ENCODE measurements at regions not wholly inside any gene's neighbourhood (a gene's known extent, or its start where the extent isn't known, plus 50 kb on each side); places are given as distances from the start of the nearest gene placed in this dataset.

DNA sequence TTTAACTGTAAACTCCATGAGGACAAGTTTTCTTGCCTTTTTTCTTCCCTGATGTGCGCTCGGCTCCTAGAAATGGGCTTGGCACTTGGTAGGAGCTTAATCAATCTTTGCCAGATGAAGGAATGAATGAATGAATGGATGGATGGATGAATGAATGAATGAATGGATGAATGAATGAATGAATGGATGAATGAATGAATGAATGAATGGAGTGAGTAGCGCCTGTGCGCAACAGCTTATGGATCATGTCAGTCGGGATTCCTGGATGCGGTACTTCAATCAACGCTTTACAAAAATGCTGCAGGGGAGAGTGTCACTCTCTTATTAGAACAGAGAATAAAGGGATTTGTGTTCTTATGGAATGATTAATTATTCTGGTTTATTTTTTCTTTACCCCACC is 267.3 kb downstream of the TFAP2C start:
- Mint-ChIP-seq H3K9me3 (peaks cover 0 to 8% (median 2%) of the 10 kb centered on the region in 5 donors), H3K4me3 (no peak overlapping the region), H3K36me3 (peaks cover 0 to 1% (median 0%) of the 10 kb centered on the region in 3 donors), H3K4me1 (peaks cover 0 to 4% (median 0%) of the 10 kb centered on the region in 3 donors), H3K27ac (no peak overlapping the region), H3K27me3 (peaks cover 0 to 4% of the 10 kb centered on the region in 2 donors)
- Histone ChIP-seq H3K36me3 (ENCODE audit: insufficient read depth, low read length) (no peaks in the 10 kb centered on the region), H3K27ac (ENCODE audit: low read depth, low read length) (no peak overlapping the region), H3K4me3 (ENCODE audit: low read length) (no peak overlapping the region), H3K4me1 (ENCODE audit: insufficient read depth, low read length) (no peaks in the 10 kb centered on the region), H3K9me3 (ENCODE audit: low read length) (no peaks in the 10 kb centered on the region), H3K27me3 (ENCODE audit: insufficient read depth, low read length, poor library complexity, severe bottlenecking) (no peaks in the 10 kb centered on the region)
- CTCF ChIA-PET = no interaction called here
- POLR2A ChIA-PET = no interaction called here
- no peak for DNase-seq

DNA sequence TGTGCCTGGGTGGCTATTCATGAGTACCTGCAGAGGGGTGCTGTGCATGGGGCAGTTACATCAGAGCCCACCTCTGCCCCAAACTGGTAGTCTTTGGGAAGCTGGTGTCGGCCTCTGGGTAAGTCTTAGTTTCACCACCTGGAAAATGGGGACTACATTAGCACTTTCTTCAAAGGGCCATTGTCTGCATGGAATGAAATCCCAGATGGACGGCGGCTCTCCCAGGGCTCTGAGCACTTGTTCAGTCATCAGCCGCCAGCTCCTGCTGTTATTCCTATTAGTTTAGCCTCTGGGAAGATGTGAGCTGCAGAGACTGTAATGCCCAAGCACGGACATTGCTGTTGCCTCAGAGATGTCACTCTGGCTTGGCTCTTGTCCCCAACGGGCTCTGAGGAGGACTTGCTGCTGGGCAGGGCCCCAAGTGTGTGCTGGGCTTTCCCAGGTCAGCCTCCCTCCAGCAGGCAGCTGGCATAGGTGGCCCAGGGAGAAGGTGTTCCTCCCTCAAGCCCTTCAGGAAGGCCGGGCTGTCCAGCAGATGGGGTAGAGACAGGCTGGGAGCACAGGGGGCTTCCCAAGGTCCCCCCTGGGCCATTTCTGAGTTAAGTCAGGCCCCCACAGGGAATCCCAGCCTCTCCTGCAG is 268.3 kb downstream of the TFAP2C start:
- H3K4me3 ChIP-seq (ENCODE audit: low read length) = no peak overlapping the region
- H3K9me3 ChIP-seq (ENCODE audit: low read length) = no peaks in the 10 kb centered on the region
- Mint-ChIP-seq H3K36me3 (peaks cover 0 to 1% (median 0%) of the 10 kb centered on the region in 3 donors), H3K4me3 (no peak overlapping the region), H3K27me3 (peaks cover 0 to 4% of the 10 kb centered on the region in 2 donors), H3K9me3 (peaks cover 0 to 10% (median 2%) of the 10 kb centered on the region in 5 donors), H3K4me1 (peaks cover 0 to 4% (median 0%) of the 10 kb centered on the region in 3 donors), H3K27ac (no peak overlapping the region)
- H3K36me3 ChIP-seq (ENCODE audit: insufficient read depth, low read length) = no peaks in the 10 kb centered on the region
- no peak for DNase-seq
- no peaks in the 10 kb centered on the region for H3K27me3 ChIP-seq (ENCODE audit: insufficient read depth, low read length, poor library complexity, severe bottlenecking)
- POLR2A ChIA-PET = no interaction called here
- no peaks in the 10 kb centered on the region for H3K4me1 ChIP-seq (ENCODE audit: insufficient read depth, low read length)
- H3K27ac ChIP-seq (ENCODE audit: low read depth, low read length) = no peak overlapping the region
- CTCF ChIA-PET = no interaction called here

DNA sequence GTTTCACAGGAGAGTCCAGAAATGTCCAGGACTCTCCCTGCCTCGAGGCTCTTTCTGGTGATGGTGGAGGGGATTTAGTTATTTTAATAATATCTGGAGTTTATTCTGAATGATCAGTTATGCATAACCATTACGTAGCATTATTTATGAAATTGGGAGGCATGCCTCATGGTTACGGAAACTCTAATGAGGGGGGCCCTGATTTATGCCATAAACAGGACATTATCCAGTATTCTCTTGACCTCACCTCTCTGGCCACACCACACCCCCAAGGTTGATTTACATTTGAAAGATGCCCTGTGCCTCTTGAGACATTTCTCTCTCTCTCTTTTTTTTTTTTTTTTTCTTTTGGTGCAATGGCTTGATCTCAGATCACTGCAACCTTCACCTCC is 268.8 kb downstream of the TFAP2C start:
- peaks cover 0 to 8% (median 0%) of the 10 kb centered on the region in 5 donors for H3K9me3 Mint-ChIP-seq
- H3K27me3 ChIP-seq (ENCODE audit: insufficient read depth, low read length, poor library complexity, severe bottlenecking) = no peaks in the 10 kb centered on the region
- H3K36me3 Mint-ChIP-seq = peaks cover 0 to 1% (median 0%) of the 10 kb centered on the region in 3 donors
- H3K27ac ChIP-seq (ENCODE audit: low read depth, low read length) = no peak overlapping the region
- no peak for DNase-seq
- H3K27me3 Mint-ChIP-seq = peaks cover 0 to 4% of the 10 kb centered on the region in 2 donors
- H3K27ac Mint-ChIP-seq = no peak overlapping the region
- no peaks in the 10 kb centered on the region for H3K36me3 ChIP-seq (ENCODE audit: insufficient read depth, low read length)
- no peaks in the 10 kb centered on the region for H3K9me3 ChIP-seq (ENCODE audit: low read length)
- ChIA-PET CTCF (no interaction called here), POLR2A (no interaction called here)
- H3K4me1 Mint-ChIP-seq = peaks cover 0 to 3% (median 0%) of the 10 kb centered on the region in 3 donors
- H3K4me1 ChIP-seq (ENCODE audit: insufficient read depth, low read length) = no peaks in the 10 kb centered on the region
- no peak overlapping the region for H3K4me3 Mint-ChIP-seq
- H3K4me3 ChIP-seq (ENCODE audit: low read length) = no peak overlapping the region

GRCh38 chr20:56899506-56899905 is 270.4 kb downstream of the TFAP2C start:
- no peak overlapping the region for H3K4me3 ChIP-seq (ENCODE audit: low read length)
- peaks cover 0 to 4% of the 10 kb centered on the region in 2 donors for H3K27me3 Mint-ChIP-seq
- DNase-seq = no peak
- peaks cover 0 to 1% (median 0%) of the 10 kb centered on the region in 3 donors for H3K36me3 Mint-ChIP-seq
- no peaks in the 10 kb centered on the region for H3K36me3 ChIP-seq (ENCODE audit: insufficient read depth, low read length)
- H3K9me3 ChIP-seq (ENCODE audit: low read length) = no peaks in the 10 kb centered on the region
- no peak overlapping the region for H3K27ac Mint-ChIP-seq
- POLR2A ChIA-PET = no interaction called here
- no peaks in the 10 kb centered on the region for H3K27me3 ChIP-seq (ENCODE audit: insufficient read depth, low read length, poor library complexity, severe bottlenecking)
- no peaks in the 10 kb centered on the region for H3K4me1 ChIP-seq (ENCODE audit: insufficient read depth, low read length)
- no peaks in the 10 kb centered on the region for H3K4me1 Mint-ChIP-seq
- H3K4me3 Mint-ChIP-seq = no peak overlapping the region
- no peak overlapping the region for H3K27ac ChIP-seq (ENCODE audit: low read depth, low read length)
- CTCF ChIA-PET = no interaction called here
- H3K9me3 Mint-ChIP-seq = peaks cover 0 to 8% (median 0%) of the 10 kb centered on the region in 5 donors

- no peaks in the 10 kb centered on the region for H3K4me1 ChIP-seq (ENCODE audit: insufficient read depth, low read length)
- POLR2A ChIA-PET = no interaction called here
- peaks cover 0 to 4% of the 10 kb centered on the region in 2 donors for H3K27me3 Mint-ChIP-seq
Observed at GRCh38 chr20:56900252-56900651, 271.1 kb downstream of the TFAP2C start.

DNA sequence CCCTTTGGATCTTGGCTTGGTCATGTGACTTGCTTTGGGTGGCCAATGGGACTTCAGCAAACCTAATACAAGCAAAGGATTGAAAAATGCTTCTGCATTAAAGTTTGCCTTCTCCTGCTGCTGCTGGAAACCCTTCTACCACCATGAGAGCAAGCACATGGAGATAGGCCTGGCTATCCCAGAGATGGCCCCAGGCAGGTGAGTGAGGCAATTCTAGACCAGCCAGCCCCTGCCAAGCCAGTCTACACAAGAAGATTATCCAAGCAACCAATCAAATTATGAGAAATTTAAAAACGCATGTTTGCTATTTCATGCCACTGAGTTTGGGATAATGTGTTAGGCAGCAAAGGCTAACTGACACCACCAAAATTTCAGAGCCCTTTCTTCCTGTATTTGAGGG is 274.3 kb downstream of the TFAP2C start:
- Mint-ChIP-seq H3K9me3 (peaks cover 0 to 8% (median 0%) of the 10 kb centered on the region in 5 donors), H3K27me3 (peaks cover 0 to 3% of the 10 kb centered on the region in 2 donors), H3K36me3 (peaks cover 0 to 1% (median 0%) of the 10 kb centered on the region in 3 donors), H3K27ac (no peak overlapping the region), H3K4me1 (no peaks in the 10 kb centered on the region), H3K4me3 (no peak overlapping the region)
- H3K4me1 ChIP-seq (ENCODE audit: insufficient read depth, low read length) = no peaks in the 10 kb centered on the region
- no peaks in the 10 kb centered on the region for H3K27me3 ChIP-seq (ENCODE audit: insufficient read depth, low read length, poor library complexity, severe bottlenecking)
- ChIA-PET POLR2A (no interaction called here), CTCF (no interaction called here)
- no peak overlapping the region for H3K4me3 ChIP-seq (ENCODE audit: low read length)
- no peaks in the 10 kb centered on the region for H3K36me3 ChIP-seq (ENCODE audit: insufficient read depth, low read length)
- no peaks in the 10 kb centered on the region for H3K9me3 ChIP-seq (ENCODE audit: low read length)
- no peak for DNase-seq
- H3K27ac ChIP-seq (ENCODE audit: low read depth, low read length) = no peak overlapping the region

More at GRCh38 chr20:56900252-56900651, 271.1 kb downstream of the TFAP2C start:
- H3K27ac ChIP-seq (ENCODE audit: low read depth, low read length) = no peak overlapping the region
- Mint-ChIP-seq H3K9me3 (peaks cover 0 to 8% (median 0%) of the 10 kb centered on the region in 5 donors), H3K27ac (no peak overlapping the region), H3K4me3 (no peak overlapping the region), H3K4me1 (no peaks in the 10 kb centered on the region), H3K36me3 (peaks cover 0 to 1% (median 0%) of the 10 kb centered on the region in 3 donors)
- no peaks in the 10 kb centered on the region for H3K27me3 ChIP-seq (ENCODE audit: insufficient read depth, low read length, poor library complexity, severe bottlenecking)
- no peaks in the 10 kb centered on the region for H3K36me3 ChIP-seq (ENCODE audit: insufficient read depth, low read length)
- CTCF ChIA-PET = no interaction called here
- no peaks in the 10 kb centered on the region for H3K9me3 ChIP-seq (ENCODE audit: low read length)
- no peak overlapping the region for H3K4me3 ChIP-seq (ENCODE audit: low read length)
- no peak for DNase-seq

GRCh38 chr20:56903858-56904257 is 274.8 kb downstream of the TFAP2C start:
- Mint-ChIP-seq H3K36me3 (peaks cover 0 to 1% (median 0%) of the 10 kb centered on the region in 3 donors), H3K27ac (no peak overlapping the region), H3K27me3 (peaks cover 0 to 3% of the 10 kb centered on the region in 2 donors), H3K4me3 (no peak overlapping the region), H3K9me3 (peaks cover 0 to 10% (median 2%) of the 10 kb centered on the region in 5 donors), H3K4me1 (no peaks in the 10 kb centered on the region)
- Histone ChIP-seq H3K27me3 (ENCODE audit: insufficient read depth, low read length, poor library complexity, severe bottlenecking) (no peaks in the 10 kb centered on the region), H3K36me3 (ENCODE audit: insufficient read depth, low read length) (no peaks in the 10 kb centered on the region), H3K9me3 (ENCODE audit: low read length) (no peaks in the 10 kb centered on the region), H3K27ac (ENCODE audit: low read depth, low read length) (no peak overlapping the region), H3K4me1 (ENCODE audit: insufficient read depth, low read length) (no peaks in the 10 kb centered on the region), H3K4me3 (ENCODE audit: low read length) (no peak overlapping the region)
- no peak for DNase-seq
- POLR2A ChIA-PET = no interaction called here
- CTCF ChIA-PET = no interaction called here

DNA sequence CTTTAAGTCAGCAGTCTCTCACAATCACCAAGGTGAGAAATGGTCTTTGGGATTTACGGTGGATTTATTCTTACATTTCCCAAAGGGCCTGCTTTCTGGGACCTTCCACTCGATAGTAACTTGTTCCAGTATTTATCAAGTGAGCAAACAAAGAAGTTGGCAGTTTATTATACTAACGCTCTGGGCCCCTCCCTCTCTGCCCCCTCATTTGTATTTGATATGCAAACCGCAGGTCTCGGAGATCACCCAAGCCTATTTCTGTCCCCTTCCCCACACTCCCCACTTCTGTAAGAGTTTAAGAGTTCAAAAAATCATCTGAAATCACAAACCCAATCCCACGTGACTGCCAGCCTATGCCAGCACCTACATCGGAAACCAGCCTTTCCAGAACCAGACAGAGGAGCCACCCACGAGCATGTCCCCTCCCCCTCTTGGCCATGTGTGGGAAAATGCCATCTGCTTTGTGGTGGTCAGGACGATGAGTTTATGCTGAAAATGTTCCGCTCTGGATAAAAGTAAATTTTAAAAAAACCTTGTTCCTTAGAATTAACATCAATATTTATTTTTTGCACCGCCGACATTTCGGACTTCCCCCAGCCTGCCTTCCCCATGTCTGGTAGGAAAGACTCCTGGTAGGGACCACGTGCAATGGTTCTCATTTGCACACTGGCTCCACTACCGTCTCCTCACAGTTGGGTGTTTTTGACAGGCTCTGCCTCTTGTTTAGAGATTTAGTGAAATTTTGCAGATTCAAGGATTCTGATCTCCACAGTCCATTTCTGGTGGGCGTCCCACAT is 281.0 kb downstream of the TFAP2C start:
- H3K9me3 ChIP-seq (ENCODE audit: low read length) = no peaks in the 10 kb centered on the region
- H3K4me3 Mint-ChIP-seq = no peak overlapping the region
- no peaks in the 10 kb centered on the region for H3K36me3 Mint-ChIP-seq
- POLR2A ChIA-PET = no interaction called here
- H3K4me3 ChIP-seq (ENCODE audit: low read length) = no peak overlapping the region
- H3K36me3 ChIP-seq (ENCODE audit: insufficient read depth, low read length) = no peaks in the 10 kb centered on the region
- DNase-seq = no peak
- H3K27ac Mint-ChIP-seq = no peak overlapping the region
- H3K9me3 Mint-ChIP-seq = peaks cover 0 to 6% (median 2%) of the 10 kb centered on the region in 5 donors
- H3K4me1 Mint-ChIP-seq = no peaks in the 10 kb centered on the region
- H3K27ac ChIP-seq (ENCODE audit: low read depth, low read length) = no peak overlapping the region
- H3K27me3 ChIP-seq (ENCODE audit: insufficient read depth, low read length, poor library complexity, severe bottlenecking) = no peaks in the 10 kb centered on the region
- H3K27me3 Mint-ChIP-seq = peaks cover 0 to 2% of the 10 kb centered on the region in 2 donors
- CTCF ChIA-PET = no interaction called here
- H3K4me1 ChIP-seq (ENCODE audit: insufficient read depth, low read length) = no peaks in the 10 kb centered on the region

Data from CD8-positive, alpha-beta memory T cell (primary cell).